ENCODE measurements at regions not wholly inside any gene's neighbourhood (a gene's known extent, or its start where the extent isn't known, plus 50 kb on each side); places are given as distances from the start of the nearest gene placed in this dataset.

DNA sequence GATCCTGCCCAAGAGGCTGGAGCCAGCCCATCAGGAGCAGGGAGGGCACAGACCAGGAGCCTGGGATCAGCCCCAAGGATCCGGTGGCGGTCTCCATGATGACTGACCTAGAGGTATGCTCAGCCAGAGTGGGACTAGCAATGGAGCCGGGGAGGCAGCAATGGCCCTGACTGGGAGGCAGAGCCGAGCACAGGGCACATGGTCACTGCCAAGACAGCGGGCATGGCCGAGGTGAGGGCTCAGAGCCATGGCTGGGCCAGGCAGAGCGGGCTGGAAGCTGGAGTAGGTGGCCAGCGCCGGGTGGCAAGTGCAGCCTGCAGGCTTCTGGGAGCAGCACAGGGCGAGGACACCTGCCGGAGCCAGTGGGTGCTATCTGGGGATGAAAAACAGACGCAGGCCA is 259.3 kb downstream of the BCL11B start:
- Mint-ChIP-seq H3K27me3 (ENCODE audit: low read depth) (no peaks in the 10 kb centered on the region), H3K4me3 (no peak overlapping the region), H3K9me3 (no peaks in the 10 kb centered on the region), H3K4me1 (ENCODE audit: low read depth) (peaks cover 14% of the 10 kb centered on the region), H3K36me3 (ENCODE audit: insufficient read depth) (no peaks in the 10 kb centered on the region)
- ATAC-seq (no peak), DNase-seq (no peak)

DNA sequence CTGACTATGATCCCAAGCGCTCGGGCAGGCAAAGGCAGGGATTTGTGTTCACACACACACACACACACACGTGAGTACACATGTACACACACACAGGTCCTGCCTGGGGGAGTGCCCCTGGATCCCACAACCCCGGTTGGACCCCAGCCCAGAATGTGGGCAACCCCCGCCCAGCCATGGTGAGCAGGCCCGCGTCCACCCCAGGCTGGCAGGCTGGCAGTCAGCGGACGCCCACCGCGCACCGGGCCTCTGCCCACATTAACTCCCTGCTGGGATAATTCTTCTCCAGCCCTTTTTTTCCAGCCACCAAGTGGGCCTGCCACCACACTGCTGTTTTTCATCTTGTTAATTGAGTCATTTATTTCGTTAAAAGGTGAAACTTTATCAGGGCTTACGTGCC is 256.2 kb downstream of the BCL11B start:
- Mint-ChIP-seq H3K36me3 (ENCODE audit: insufficient read depth) (no peaks in the 10 kb centered on the region), H3K9me3 (no peaks in the 10 kb centered on the region), H3K27me3 (ENCODE audit: low read depth) (no peaks in the 10 kb centered on the region), H3K4me3 (no peak overlapping the region), H3K4me1 (ENCODE audit: low read depth) (peaks cover 11% of the 10 kb centered on the region)
- ATAC-seq (no peak), DNase-seq (no peak)

DNA sequence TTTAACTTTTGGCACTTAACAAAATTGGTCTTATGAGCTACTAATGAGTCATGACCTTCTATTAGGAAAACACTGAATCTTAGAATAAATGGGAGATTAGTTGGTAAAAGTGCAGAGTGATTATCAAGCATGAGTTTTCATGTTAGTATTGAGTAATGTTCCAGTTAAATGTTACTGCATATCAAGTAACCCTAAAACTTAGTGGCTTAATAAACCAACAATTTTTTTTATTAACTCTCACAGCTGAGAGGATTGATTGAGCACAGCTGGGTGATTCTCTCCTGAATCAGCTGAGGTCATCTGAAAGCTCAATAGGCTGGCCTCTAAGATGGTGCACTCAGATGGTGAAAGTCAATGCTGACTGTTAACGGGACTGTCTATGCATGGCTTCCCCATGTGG is 248.6 kb downstream of the BCL11B start:
- no peak overlapping the region for H3K4me3 Mint-ChIP-seq
- DNase-seq, result no peak
- no peaks in the 10 kb centered on the region for H3K27me3 Mint-ChIP-seq (ENCODE audit: low read depth)
- no peaks in the 10 kb centered on the region for H3K36me3 Mint-ChIP-seq (ENCODE audit: insufficient read depth)
- ATAC-seq, result no peak
- peaks cover 27% of the 10 kb centered on the region for H3K4me1 Mint-ChIP-seq (ENCODE audit: low read depth)
- peaks cover 9% of the 10 kb centered on the region for H3K9me3 Mint-ChIP-seq

DNA sequence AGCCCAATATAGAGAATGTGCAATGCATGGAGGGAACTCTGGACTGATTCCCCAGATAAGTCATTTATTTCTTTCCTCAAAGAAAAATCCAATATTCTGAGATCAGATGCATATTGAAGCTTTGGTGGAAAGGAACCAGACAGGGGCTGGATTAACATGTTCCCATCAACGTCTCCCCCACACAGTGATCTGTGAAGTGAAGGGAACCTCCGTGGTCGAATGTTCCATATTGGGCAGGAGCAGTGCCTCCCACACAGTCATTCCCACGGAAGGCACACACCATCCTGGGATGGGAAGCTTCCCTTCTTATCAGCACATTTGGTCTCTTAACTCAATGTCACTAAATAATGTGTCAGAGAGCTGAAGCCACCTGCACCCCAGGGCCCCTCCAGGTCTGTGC is 247.1 kb downstream of the BCL11B start:
- Mint-ChIP-seq H3K4me3 (no peak overlapping the region), H3K9me3 (peaks cover 9% of the 10 kb centered on the region), H3K36me3 (ENCODE audit: insufficient read depth) (no peaks in the 10 kb centered on the region), H3K27me3 (ENCODE audit: low read depth) (no peaks in the 10 kb centered on the region), H3K4me1 (ENCODE audit: low read depth) (peaks cover 25% of the 10 kb centered on the region)
- ATAC-seq (no peak), DNase-seq (no peak)

DNA sequence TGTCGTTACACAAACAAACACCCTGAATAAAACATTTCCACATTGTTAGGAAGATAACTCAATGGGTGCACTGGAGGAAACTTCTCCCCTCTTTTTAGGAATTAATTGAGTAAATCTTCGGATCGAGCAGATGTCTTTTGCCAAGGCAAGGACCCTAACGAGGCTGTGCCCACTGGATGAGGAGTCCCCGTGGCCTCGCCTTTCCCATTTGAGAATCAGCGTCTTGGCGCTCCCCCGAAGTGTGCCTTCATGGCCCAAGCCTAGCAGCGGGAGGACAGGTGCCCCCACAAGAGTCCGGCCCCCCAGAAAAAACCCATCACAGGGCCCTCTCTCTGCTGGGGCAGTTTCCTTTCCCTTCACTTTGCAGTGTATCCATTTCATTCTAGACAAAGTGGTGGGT is 246.6 kb downstream of the BCL11B start:
- Mint-ChIP-seq H3K27me3 (ENCODE audit: low read depth) (no peaks in the 10 kb centered on the region), H3K4me1 (ENCODE audit: low read depth) (peaks cover 20% of the 10 kb centered on the region), H3K36me3 (ENCODE audit: insufficient read depth) (no peaks in the 10 kb centered on the region), H3K9me3 (peaks cover 9% of the 10 kb centered on the region), H3K4me3 (no peak overlapping the region)
- ATAC-seq, result no peak
- DNase-seq, result no peak

DNA sequence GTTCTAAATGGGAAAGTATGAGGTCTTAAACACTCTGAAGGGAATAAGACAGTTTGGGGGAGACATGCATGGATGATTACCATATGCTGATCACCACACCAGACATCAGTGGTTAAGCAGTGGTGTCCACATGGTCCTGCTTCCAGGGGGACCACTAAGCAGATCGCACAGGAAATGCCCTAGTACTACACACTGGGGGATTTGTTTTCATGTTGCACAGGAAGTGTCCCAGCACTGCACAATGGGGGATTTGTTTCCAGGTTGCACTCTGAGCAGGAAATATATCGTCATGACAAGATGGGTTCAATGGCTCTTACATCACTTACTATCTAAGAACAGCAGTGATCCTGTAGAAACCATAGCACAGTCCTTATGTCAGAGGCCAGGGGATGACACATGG is 245.5 kb downstream of the BCL11B start:
- no peak for DNase-seq
- H3K9me3 Mint-ChIP-seq, result peaks cover 9% of the 10 kb centered on the region
- no peaks in the 10 kb centered on the region for H3K36me3 Mint-ChIP-seq (ENCODE audit: insufficient read depth)
- peak; percentile 23 to 58 for ATAC-seq
- H3K4me1 Mint-ChIP-seq (ENCODE audit: low read depth), result peaks cover 11% of the 10 kb centered on the region
- H3K27me3 Mint-ChIP-seq (ENCODE audit: low read depth), result no peaks in the 10 kb centered on the region
- no peak overlapping the region for H3K4me3 Mint-ChIP-seq

DNA sequence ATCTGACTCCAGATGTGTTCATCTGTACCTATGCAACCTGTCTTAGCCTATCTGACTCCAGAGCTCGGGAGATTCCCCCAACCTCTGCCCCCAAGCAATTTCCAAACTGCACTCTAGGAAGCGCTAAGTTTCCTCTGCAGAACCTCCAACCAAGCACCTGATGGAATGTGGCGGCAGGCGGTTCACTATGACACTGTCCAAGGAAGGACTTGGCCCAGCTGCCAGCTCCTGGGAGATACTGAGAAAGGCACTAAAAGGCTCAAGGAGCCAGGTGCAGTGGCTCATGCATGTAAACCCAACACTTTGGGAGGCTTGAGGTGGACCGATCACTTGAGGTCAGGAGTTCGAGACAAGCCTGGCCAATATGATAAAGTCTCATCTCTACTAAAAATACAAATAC is 244.0 kb downstream of the BCL11B start:
- no peaks in the 10 kb centered on the region for H3K4me1 Mint-ChIP-seq (ENCODE audit: low read depth)
- H3K36me3 Mint-ChIP-seq (ENCODE audit: insufficient read depth), result no peaks in the 10 kb centered on the region
- no peak overlapping the region for H3K4me3 Mint-ChIP-seq
- no peaks in the 10 kb centered on the region for H3K27me3 Mint-ChIP-seq (ENCODE audit: low read depth)
- no peak for ATAC-seq
- H3K9me3 Mint-ChIP-seq, result peaks cover 9% of the 10 kb centered on the region
- DNase-seq, result no peak

DNA sequence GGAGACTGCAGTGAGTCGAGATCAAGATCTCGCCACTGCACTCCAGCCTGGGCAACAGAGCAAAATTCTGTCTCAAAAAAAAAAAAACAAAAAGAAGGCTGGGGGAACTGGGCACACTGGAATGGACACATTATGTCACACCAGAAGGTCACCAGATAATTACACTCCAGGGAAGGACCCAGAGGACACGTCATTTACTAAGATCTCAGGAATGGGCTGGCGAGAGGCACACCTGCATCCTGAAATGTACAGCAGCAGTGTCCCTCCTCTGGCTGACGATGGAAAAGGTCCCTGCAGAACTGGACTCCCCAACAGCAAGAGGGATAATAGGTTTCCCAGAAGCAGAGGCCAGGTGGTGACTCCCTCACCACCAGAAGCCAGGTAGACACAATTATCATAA is 243.5 kb downstream of the BCL11B start:
- peaks cover 9% of the 10 kb centered on the region for H3K9me3 Mint-ChIP-seq
- ATAC-seq (no peak), DNase-seq (no peak)
- H3K4me1 Mint-ChIP-seq (ENCODE audit: low read depth), result no peaks in the 10 kb centered on the region
- no peaks in the 10 kb centered on the region for H3K27me3 Mint-ChIP-seq (ENCODE audit: low read depth)
- H3K4me3 Mint-ChIP-seq, result no peak overlapping the region
- H3K36me3 Mint-ChIP-seq (ENCODE audit: insufficient read depth), result no peaks in the 10 kb centered on the region

DNA sequence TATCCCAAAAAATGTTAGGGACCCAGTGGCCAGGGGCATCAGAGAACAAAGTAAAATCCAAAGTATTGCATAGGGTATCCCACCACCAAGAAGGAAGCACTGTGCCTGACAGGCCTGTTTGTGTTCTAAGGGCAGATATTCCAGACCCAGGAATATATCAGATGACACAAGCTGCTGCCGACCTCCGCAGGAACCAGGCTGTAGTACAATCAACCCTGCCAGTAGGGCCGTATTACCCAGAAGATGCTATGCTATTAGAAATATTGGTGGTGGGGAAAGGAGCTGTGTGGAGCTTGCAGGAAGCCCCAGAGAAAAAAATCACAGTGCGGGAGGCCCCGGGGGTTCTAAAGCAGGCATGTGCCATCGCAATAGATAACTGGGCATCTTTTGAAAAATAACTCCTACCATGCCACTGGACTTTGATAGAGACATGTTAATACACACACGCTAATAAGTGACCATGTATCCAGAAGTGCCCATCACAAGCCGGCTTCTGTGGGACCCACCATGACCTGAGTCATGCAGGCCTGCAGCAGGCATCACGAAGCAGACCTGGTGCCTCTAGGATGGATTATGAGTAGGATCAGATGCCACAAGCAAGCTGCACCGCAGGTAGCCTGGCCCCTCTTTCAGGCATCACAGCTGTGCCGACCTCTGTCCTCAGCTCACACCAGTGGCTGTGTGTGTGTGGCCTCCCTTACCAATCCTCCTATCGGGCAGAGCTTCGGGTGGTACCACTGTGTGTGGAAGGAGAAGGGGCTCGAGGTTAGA is 242.7 kb downstream of the BCL11B start:
- DNase-seq, result no peak
- ATAC-seq, result no peak
- H3K9me3 Mint-ChIP-seq, result peaks cover 9% of the 10 kb centered on the region
- no peaks in the 10 kb centered on the region for H3K36me3 Mint-ChIP-seq (ENCODE audit: insufficient read depth)
- no peak overlapping the region for H3K4me3 Mint-ChIP-seq
- no peaks in the 10 kb centered on the region for H3K4me1 Mint-ChIP-seq (ENCODE audit: low read depth)
- no peaks in the 10 kb centered on the region for H3K27me3 Mint-ChIP-seq (ENCODE audit: low read depth)

DNA sequence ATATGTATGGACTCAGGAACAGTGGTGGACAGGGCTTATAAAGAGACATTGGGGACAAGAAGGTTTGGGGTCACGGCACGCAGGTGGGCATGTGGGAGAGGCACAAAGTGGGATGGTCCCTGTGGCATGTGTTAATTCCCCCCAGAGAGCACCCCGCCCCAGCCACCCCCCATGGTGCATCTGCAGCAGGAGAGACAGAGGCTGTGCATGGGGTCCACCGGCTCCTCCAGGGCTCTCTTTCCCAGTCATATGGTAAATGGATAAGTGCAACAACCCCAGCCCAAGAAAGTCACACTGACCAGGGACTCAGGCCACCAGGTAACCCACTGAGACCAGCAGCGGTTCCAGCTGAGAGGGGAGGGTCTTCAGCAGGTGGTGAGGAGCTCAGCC is 242.1 kb downstream of the BCL11B start:
- ATAC-seq, result no peak
- Mint-ChIP-seq H3K4me3 (no peak overlapping the region), H3K9me3 (peaks cover 9% of the 10 kb centered on the region), H3K36me3 (ENCODE audit: insufficient read depth) (no peaks in the 10 kb centered on the region), H3K4me1 (ENCODE audit: low read depth) (no peaks in the 10 kb centered on the region), H3K27me3 (ENCODE audit: low read depth) (no peaks in the 10 kb centered on the region)
- DNase-seq, result no peak

DNA sequence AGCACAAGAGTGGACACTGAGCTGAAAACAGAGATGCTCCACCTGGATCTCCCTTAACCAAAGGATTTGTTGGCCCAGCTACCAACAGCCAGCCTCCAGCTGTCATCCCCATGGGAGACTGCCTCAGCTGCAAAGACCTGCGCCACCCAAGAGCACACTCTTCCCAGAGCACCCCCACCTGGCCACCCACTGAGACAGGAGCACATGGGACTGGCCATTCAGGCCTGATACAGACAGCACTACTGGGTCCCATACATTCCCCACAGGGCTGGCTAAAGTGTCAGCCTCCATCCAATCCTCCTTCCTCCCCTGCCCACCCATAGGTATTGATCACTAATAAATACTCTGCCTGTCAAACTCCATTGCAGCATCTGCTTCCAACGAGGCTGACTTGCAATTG is 241.5 kb downstream of the BCL11B start:
- ATAC-seq (no peak), DNase-seq (no peak)
- no peaks in the 10 kb centered on the region for H3K4me1 Mint-ChIP-seq (ENCODE audit: low read depth)
- no peaks in the 10 kb centered on the region for H3K27me3 Mint-ChIP-seq (ENCODE audit: low read depth)
- H3K4me3 Mint-ChIP-seq, result no peak overlapping the region
- no peaks in the 10 kb centered on the region for H3K36me3 Mint-ChIP-seq (ENCODE audit: insufficient read depth)
- H3K9me3 Mint-ChIP-seq, result peaks cover 9% of the 10 kb centered on the region

DNA sequence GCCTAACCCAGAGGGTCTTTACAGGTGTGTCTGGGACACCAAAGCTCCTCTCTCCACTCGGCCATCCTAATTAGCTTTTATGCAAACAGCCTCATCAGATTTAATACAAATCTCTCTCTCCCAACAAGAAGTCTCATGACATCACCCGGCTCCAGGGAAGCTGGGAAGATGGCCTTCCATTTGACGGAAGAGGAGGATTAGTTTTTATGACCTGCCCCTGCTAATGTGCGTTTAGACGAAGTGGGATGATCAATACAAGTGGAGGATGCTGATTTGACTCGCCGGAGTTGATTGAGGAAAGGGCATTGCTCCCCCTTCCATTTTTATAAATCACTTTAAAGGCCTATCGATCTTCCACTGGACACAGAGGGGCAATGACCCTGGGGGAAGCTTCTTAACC is 239.2 kb downstream of the BCL11B start:
- H3K27me3 Mint-ChIP-seq (ENCODE audit: low read depth), result no peaks in the 10 kb centered on the region
- peaks cover 2% of the 10 kb centered on the region for H3K9me3 Mint-ChIP-seq
- H3K4me3 Mint-ChIP-seq, result no peak overlapping the region
- DNase-seq, result no peak
- ATAC-seq, result no peak
- no peaks in the 10 kb centered on the region for H3K4me1 Mint-ChIP-seq (ENCODE audit: low read depth)
- H3K36me3 Mint-ChIP-seq (ENCODE audit: insufficient read depth), result no peaks in the 10 kb centered on the region

DNA sequence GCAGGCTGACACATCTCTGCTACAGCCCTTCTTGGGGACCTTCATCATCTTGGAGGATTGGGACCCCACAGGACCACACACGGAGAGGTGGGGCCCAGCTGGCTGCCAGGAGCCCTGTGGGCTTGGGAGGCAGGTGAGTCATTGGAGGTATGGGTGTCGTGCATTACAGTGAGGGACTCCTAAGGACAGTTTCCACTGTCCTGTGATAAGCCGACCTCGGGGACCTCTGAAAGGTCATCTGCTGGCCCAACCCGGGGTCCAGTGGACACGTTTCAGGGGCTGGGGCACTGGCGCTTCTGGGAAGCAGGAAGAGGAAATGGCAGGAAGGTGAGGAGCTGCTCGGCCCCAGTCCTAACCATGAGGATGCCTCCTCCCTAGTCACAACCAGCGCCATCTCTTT is 238.0 kb downstream of the BCL11B start:
- Mint-ChIP-seq H3K4me1 (ENCODE audit: low read depth) (no peaks in the 10 kb centered on the region), H3K27me3 (ENCODE audit: low read depth) (no peaks in the 10 kb centered on the region), H3K36me3 (ENCODE audit: insufficient read depth) (no peaks in the 10 kb centered on the region), H3K4me3 (no peak overlapping the region), H3K9me3 (peaks cover 2% of the 10 kb centered on the region)
- no peak for DNase-seq
- no peak for ATAC-seq

DNA sequence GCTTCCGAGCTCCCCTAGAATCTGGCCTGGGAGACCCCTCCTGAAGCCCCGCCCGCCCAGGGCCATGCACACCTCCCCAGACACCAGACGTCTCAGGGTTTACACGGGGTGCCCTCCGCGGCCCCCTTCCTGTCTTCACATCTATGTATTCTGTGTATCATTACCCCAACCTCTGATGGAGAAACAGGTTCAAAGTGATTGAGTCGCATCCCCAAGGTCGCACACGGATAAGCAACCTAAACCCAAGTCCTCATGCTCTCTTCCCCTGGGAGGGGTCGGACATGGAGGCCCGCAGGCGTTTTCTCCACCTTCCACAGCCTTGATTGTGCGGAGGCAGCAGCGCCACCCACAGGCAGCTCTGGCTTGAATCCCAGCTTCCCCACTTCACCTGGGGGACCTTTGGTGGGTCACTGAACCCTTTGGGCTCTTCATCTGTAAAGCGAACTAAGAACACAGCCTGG is 237.3 kb downstream of the BCL11B start:
- no peaks in the 10 kb centered on the region for H3K27me3 Mint-ChIP-seq (ENCODE audit: low read depth)
- no peaks in the 10 kb centered on the region for H3K36me3 Mint-ChIP-seq (ENCODE audit: insufficient read depth)
- no peaks in the 10 kb centered on the region for H3K4me1 Mint-ChIP-seq (ENCODE audit: low read depth)
- ATAC-seq (no peak), DNase-seq (no peak)
- no peak overlapping the region for H3K4me3 Mint-ChIP-seq
- H3K9me3 Mint-ChIP-seq, result peaks cover 2% of the 10 kb centered on the region

DNA sequence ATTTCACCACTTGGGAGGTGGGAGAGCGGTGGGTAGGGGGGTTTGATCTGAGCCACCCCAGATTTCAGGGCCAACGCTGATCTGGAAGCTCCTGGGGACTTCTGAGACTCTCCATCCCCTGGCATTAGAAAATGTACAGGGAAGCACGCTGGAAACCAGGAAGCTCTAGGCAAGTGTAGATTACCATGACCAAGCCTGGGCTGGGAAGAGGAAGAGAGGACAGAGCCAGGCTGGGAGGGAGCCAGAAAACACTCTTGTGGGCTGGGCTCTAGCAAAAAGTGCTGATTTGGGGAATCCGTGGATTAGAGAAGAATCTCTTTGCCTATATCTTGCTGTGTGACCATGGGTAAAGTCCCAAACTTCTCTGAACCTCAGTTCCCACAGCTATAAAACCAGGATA is 236.7 kb downstream of the BCL11B start:
- H3K4me1 Mint-ChIP-seq (ENCODE audit: low read depth), result no peaks in the 10 kb centered on the region
- no peak for DNase-seq
- H3K27me3 Mint-ChIP-seq (ENCODE audit: low read depth), result no peaks in the 10 kb centered on the region
- peaks cover 2% of the 10 kb centered on the region for H3K9me3 Mint-ChIP-seq
- H3K4me3 Mint-ChIP-seq, result no peak overlapping the region
- no peaks in the 10 kb centered on the region for H3K36me3 Mint-ChIP-seq (ENCODE audit: insufficient read depth)
- ATAC-seq, result no peak
